GM21717 (cell line): ENCODE measurements at regions not wholly inside any gene's neighbourhood (a gene's known extent, or its start where the extent isn't known, plus 50 kb on each side); places are given as distances from the start of the nearest gene placed in this dataset.

Source experiments
- ATAC-seq: cut with Tn5 transposase; IDR thresholded peaks from one replicate; pipeline ENCODE4 v1.9.1; 2021; ENCODE audit warnings: mild to moderate bottlenecking, moderate library complexity; ENCODE audit not compliant: unreplicated experiment

GRCh38 chr2:223368481-223368880 is 233.7 kb downstream of the SCG2 start:
- ATAC-seq: no peak

GRCh38 chr2:223369889-223370288 is 232.3 kb downstream of the SCG2 start:
- no peak for ATAC-seq

GRCh38 chr2:223383315-223383714 is 218.8 kb downstream of the SCG2 start:
- no peak for ATAC-seq

- no peak for ATAC-seq
Measured at GRCh38 chr2:223386189-223386588, 216.0 kb downstream of the SCG2 start.

- no peak for ATAC-seq
Measured at GRCh38 chr2:223386984-223387383, 215.2 kb downstream of the SCG2 start.

GRCh38 chr2:223389624-223390023 is 212.5 kb downstream of the SCG2 start:
- no peak for ATAC-seq

- ATAC-seq: no peak
Measured at GRCh38 chr2:223396993-223397392, 205.2 kb downstream of the SCG2 start.

DNA sequence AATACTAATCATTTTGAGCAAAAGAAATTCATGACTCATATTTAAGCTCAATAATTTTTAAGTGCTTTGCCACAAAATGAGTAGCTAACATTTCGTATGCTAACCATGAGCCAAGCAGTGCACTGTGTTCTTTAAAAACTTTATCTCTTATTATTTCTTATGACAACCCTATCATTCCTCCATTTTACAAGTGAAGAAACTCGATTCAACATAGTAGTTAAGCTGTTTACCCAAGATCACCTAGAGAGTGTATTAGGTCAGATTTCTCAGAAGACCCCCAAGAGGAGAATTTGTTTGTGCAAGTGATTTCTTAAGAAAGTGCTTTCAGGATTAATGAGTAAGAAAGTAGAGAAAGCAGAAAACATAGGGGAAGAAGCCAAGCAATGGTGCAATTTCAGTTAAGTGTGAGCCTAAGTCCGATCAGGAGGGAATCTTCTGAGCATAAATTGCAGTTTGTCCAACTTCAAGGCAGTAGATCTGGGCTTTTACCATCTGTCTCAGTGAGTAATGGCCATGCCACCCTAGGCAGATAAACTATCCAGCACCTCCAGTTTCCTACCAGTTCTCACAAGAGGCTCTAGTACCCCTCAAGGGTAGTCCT is 202.7 kb downstream of the SCG2 start:
- no peak for ATAC-seq

DNA sequence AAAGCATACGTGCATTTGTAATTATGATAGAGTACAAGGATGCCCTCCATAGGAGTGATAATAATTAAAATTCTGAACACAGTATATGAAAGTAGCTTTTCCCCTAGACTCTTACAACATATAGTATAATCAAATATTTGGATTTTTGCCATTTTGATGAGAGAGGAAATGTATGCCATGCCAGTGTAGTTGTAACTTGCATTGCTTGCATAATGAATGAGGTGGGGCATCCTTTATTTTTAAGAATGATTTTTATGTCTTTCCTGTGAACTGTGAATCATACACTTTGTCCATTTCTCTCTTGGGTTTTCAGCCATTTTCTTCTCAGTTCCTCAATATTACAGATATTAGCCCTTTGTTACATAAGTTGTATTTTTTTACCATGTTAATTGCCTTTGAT is 197.5 kb downstream of the SCG2 start:
- ATAC-seq: no peak

DNA sequence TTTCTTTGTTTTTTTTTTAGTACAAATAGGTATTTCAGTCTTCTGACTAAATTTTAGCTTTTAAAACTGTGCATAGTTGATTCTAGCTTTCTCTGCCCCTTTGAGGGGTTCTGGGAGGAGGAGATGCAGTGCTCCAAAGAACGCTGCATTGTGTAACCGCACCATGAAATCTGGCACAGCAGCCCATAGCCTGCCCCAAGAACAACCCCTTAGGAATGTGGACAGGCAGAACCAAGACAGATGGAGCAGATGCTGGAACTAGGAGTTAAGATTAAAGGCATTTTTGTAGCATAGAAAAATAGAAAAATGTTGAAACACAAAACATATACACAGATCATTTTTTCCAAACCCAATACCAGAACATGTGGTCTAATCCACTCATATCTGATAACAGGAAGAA is 187.5 kb downstream of the SCG2 start:
- ATAC-seq: no peak

GRCh38 chr2:223415071-223415470 is 187.1 kb downstream of the SCG2 start:
- ATAC-seq: no peak

DNA sequence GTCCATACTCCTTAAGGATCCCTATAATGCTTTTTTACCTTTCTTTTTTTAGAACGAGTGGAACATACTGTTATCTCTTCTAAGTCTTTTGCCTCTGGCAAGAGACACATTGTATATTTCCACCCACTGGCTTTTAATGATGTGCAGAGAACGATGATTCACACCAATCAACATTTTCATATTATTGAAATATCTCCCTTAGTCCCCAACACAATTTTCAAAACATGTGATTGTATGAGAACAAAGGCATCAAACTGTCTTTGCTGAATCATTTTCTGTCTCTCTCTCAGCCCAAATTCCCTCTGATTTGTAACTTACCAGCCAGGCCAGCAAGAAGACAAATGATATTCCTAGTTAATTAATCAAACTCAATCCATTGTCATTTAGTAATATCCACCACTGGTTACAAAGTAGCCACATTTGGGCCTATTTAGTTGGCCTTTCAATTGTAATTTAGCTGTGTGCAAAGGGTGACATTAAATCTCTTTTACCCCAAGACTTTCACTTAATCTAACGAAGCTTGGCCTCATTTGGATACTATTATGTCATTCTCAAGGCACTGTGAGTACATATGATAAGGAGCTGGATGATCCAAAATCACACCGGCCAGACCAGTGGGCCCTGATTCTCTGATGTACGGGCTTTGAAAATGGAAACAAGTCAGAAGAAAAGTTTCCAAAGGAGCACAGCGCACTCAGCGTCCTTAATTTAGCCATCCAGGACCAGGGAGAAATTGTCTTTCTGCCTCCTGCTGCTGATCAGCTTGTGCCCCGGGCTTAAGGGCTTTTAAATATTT is 185.1 kb downstream of the SCG2 start:
- ATAC-seq: no peak

GRCh38 chr2:223418131-223418530 is 184.0 kb downstream of the SCG2 start:
- ATAC-seq: no peak

- no peak for ATAC-seq
Measured at GRCh38 chr2:223418604-223419199, 183.5 kb downstream of the SCG2 start.

DNA sequence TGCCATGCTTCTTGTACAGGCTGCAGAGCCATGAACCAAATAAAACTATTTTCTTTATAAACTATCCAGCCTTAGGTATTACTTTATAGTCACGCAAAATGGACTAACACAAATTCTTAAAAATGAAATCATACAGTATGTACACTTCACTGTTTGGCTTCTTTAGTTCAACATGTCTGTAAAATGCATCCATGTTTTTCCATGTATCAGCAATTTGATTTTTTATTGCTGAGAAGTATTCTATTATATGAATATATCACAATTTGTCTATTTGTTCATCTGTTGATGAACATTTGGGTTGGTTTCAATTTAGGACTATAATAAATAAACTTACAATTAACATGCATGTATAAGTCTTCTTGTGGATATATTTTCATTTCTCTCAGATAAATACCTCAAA is 182.1 kb downstream of the SCG2 start:
- ATAC-seq: no peak

DNA sequence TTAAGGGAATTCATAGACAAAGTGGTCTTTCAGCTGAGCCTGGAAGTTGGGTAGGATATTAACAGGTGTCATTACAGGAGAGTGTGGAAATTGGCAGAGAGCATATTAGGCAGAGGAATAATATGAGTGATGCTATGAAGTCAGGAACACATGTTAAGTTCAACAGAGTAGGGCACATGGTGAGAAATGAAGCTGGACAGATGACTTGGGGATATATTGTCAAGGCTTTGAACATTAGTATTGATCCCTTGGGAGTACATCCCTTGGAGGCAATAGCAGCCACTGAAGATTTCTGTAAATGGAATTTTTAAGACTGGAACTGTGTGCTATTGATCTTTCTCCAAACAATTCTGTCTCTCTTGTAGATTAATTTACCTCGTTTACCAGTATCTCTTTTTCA is 170.7 kb downstream of the SCG2 start:
- ATAC-seq: no peak

- ATAC-seq: no peak
Measured at GRCh38 chr2:223433461-223433860, 168.7 kb downstream of the SCG2 start.

DNA sequence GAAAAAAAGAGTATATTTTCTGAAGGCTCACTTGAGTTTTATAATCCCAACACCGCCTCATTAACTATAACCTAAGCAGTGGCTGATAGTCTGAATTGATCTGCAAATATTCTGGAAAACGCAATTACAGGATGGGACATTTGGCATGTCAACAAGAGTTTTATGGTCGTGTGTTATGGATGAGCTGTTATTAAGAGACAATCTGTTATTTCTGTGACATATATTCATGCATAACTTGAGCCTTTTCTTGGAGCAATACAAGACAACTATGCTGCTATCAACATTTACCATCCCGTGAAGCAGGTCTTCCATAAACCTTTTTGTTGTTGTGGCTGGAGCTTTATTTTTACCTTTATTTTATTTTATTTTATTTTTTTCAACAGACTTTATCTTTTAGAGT is 164.4 kb downstream of the SCG2 start:
- ATAC-seq: no peak

DNA sequence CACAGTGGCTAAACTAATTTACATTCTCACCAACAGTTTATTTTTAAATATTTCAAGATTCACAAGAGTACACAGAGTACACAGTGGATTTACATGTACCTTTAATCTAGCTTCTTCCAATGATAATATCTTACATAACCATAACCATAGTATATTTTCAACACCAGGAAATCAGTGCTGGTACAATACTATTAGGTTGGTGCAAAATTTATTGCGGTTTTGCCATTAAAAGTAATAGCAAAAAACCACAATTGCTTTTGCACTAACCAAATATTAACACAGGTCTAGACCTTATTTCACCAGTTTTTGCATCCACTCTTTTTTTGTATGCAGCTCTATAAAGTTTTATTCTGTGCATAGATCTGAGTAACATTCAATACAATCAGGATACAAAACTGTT is 163.0 kb downstream of the SCG2 start:
- ATAC-seq: no peak

DNA sequence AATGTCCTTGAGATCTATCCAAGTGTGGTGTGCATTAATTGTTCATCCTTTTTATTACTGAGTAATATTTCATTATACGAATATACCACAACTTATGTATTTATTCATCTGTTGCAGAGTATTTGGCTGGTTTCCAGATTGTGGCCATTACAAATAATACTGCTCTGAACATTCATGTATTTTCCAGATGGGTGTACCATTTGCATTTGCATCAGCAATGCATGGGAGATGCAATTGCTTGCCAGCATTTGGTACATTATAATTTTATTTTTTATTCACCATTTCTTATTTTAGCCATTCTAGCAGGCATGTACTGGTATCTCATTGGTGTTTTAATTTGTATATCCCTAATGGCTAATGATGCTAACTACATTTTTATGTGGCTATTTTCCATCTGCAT is 162.4 kb downstream of the SCG2 start:
- ATAC-seq: no peak

DNA sequence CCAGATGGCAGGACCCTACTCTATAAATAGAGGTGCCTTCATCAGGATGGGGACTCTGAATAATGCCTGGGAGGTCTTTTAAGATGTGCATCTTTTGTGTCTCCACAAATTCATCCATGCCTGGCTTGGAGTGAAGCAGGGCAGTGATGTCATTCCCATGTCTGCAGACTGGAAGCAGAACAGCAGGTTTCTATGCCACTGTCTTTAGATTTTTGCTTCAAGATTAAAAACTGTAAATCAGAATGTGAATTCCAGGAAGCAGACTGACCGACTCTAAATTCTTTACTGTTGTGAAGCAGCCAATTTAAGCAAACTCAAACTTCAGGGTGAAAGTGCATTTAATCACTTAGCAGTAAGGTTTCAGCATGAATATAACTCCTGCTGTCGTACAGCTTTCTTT is 159.3 kb downstream of the SCG2 start:
- no peak for ATAC-seq

- ATAC-seq: no peak
Measured at GRCh38 chr2:223450246-223450645, 151.9 kb downstream of the SCG2 start.
